OCI-LY7 (cell line): ENCODE measurements at regions not wholly inside any gene's neighbourhood (a gene's known extent, or its start where the extent isn't known, plus 50 kb on each side); places are given as distances from the start of the nearest gene placed in this dataset.
A peak's percentile ranks its signal among the peaks of the same experiment; 100 is the strongest.

Experiments
- BruUV-seq: library from RNA; stranded (reverse); fragments of 400-500 nt; replicated peaks from 2 replicates; lab custom pipeline; 2021; lab: Mats Ljungman, UMichigan
- CTCF ChIA-PET: fragments of 300-600 bp; sonication (Branson Sonifier 250); formaldehyde crosslinking; loops from one replicate; lab custom pipeline; 2022; ENCODE audit warnings: antibody characterized with exemption; ENCODE audit not compliant: unreplicated experiment; lab: Charles Lee
- POLR2A ChIA-PET: fragments of 300-600 bp; sonication (Branson Sonifier 250); formaldehyde crosslinking; loops from one replicate; lab custom pipeline; 2022; ENCODE audit warnings: antibody characterized with exemption; lab: Charles Lee
- DNase-seq: peaks from one replicate; pipeline ENCODE4 v3.0.0-alpha.2; 2015; ENCODE audit warnings: low spot score
- H2AFZ ChIP-seq: fragments of 200-600 bp; sonication (generic), shearing (Covaris generic); 2 replicates; pipeline ENCODE4 v1.6.1; 2014; ENCODE audit warnings: mild to moderate bottlenecking, antibody characterized with exemption, low read length, moderate library complexity
- H3K27ac ChIP-seq: fragments of 200-600 bp; sonication (generic); 2 replicates; pipeline ENCODE4 v1.5.1; 2014; ENCODE audit warnings: mixed run types, low read depth, mild to moderate bottlenecking, moderate library complexity, low read length, inconsistent platforms; ENCODE audit not compliant: poor library complexity, severe bottlenecking
- H3K36me3 ChIP-seq: fragments of 200-600 bp; sonication (generic); 2 replicates; pipeline ENCODE4 v1.6.1; 2014; ENCODE audit warnings: mild to moderate bottlenecking, antibody characterized with exemption, low read length, moderate library complexity, mixed read lengths; ENCODE audit not compliant: insufficient read depth
- H3K4me1 ChIP-seq: fragments of 200-600 bp; sonication (generic); 2 replicates; pipeline ENCODE4 v1.5.1; 2014; ENCODE audit warnings: mild to moderate bottlenecking, low read length; ENCODE audit not compliant: insufficient read depth, poor library complexity, severe bottlenecking
- H3K4me2 ChIP-seq: fragments of 200-600 bp; sonication (generic); 2 replicates; pipeline ENCODE4 v1.6.1; 2014; ENCODE audit warnings: mild to moderate bottlenecking, low read length
- H3K4me3 ChIP-seq: fragments of 200-600 bp; sonication (generic); 2 replicates; pipeline ENCODE4 v1.5.1; 2014; ENCODE audit warnings: mild to moderate bottlenecking, low read depth, low read length; ENCODE audit not compliant: poor library complexity, severe bottlenecking
- H3K79me2 ChIP-seq: fragments of 200-600 bp; sonication (generic); 2 replicates; pipeline ENCODE4 v1.6.1; 2016; ENCODE audit warnings: low read depth, mild to moderate bottlenecking, low read length, moderate library complexity, mixed read lengths; ENCODE audit not compliant: insufficient read depth
- H3K9me2 ChIP-seq: fragments of 200-600 bp; sonication (generic); 2 replicates; pipeline ENCODE4 v1.6.1; 2016; ENCODE audit warnings: mild to moderate bottlenecking, low read length, mixed read lengths; ENCODE audit not compliant: insufficient read depth
- H3K9me3 ChIP-seq: fragments of 200-600 bp; sonication (generic); 2 replicates; pipeline ENCODE4 v1.6.1; 2014; ENCODE audit warnings: mild to moderate bottlenecking, mixed run types, low read length, mixed read lengths
- H4K20me1 ChIP-seq: fragments of 200-600 bp; sonication (generic); 2 replicates; pipeline ENCODE4 v1.6.1; 2014; ENCODE audit warnings: mild to moderate bottlenecking, antibody characterized with exemption, low read length, moderate library complexity, mixed read lengths; ENCODE audit not compliant: insufficient read depth
- EZH2phosphoT487 ChIP-seq: fragments of 200-600 bp; sonication (generic); IDR thresholded peaks from 2 replicates; pipeline ENCODE4 v1.6.1; 2018; ENCODE audit warnings: low read depth, borderline replicate concordance, mild to moderate bottlenecking, mixed run types, antibody characterized with exemption, low read length, moderate library complexity, mixed read lengths
- intact Hi-C: fragments of 100-400 bp; cut with micrococcal nuclease; formaldehyde crosslinking; loops from one replicate; pipeline ENCODE4 v1.10.0; 2022; ENCODE audit not compliant: unreplicated experiment
- TF ChIP-seq, protein P1 (sequence below): fragments of 200-600 bp; sonication (generic); conservative IDR thresholded peaks from 2 replicates; pipeline ENCODE4 v1.5.1; 2014; ENCODE audit warnings: mild to moderate bottlenecking, antibody characterized with exemption, low read length, moderate library complexity, mixed read lengths

DNA sequence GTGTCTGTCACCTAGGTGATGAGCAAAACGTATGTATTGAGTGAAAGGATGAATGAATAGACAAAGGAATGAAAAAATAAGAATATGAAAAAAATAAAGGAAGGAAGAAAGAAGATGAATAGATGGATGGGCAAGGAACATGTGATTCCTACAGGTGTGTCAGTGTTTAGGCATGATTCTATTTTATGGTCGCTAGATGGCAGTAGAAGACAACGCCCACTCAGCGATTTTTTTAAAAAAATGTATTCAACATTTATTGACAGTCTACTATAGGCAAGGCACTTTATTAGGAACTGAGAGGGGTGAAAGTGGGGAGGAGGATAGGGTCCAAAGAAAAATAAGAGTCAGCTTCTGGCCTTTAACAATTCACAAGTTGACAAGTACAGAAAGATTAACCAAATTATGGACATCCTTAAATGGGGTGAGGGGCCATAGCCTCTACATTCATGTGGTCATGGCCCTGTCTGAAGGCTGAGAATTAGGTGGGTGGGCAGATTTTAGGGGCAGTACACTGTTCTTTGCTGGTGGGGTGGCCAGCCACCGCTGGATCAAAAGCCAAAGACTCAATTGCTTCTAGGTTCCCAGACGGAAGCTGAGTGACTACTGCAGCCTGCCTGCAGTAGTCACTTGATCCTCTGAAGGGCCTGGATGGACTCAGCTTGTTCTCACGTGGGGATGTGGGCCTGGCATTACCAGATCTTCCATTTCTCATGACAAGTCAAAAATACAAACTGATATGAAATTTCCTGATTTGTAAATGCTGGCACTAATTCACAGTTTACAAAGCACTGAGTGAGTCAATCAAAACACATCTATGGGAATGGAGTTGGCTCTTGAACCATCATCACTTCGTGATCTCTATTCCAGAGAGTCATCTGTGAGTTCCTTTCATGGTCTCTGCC lies 83.9 kb downstream of the FASLG start:
- H3K9me2 ChIP-seq, result no peaks in the 10 kb centered on the region
- TF ChIP-seq, protein P1, sequence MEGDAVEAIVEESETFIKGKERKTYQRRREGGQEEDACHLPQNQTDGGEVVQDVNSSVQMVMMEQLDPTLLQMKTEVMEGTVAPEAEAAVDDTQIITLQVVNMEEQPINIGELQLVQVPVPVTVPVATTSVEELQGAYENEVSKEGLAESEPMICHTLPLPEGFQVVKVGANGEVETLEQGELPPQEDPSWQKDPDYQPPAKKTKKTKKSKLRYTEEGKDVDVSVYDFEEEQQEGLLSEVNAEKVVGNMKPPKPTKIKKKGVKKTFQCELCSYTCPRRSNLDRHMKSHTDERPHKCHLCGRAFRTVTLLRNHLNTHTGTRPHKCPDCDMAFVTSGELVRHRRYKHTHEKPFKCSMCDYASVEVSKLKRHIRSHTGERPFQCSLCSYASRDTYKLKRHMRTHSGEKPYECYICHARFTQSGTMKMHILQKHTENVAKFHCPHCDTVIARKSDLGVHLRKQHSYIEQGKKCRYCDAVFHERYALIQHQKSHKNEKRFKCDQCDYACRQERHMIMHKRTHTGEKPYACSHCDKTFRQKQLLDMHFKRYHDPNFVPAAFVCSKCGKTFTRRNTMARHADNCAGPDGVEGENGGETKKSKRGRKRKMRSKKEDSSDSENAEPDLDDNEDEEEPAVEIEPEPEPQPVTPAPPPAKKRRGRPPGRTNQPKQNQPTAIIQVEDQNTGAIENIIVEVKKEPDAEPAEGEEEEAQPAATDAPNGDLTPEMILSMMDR, result peak; percentile 96
- no peak for TF ChIP-seq EZH2phosphoT487
- no peak overlapping the region for H3K27ac ChIP-seq
- ChIA-PET CTCF (interaction anchor here (0.6 to 1.4 kb wide), 2 partner anchors 83 to 459 kb away, joined by 3 to 6 read pairs; no protein-coding TSS in a partner anchor), POLR2A (interaction anchor here (0.6 kb wide), 1 partner anchor 425 kb away, joined by 3 read pairs; no protein-coding TSS in a partner anchor)
- H3K4me2 ChIP-seq, result no peak overlapping the region
- no peak overlapping the region for H3K4me3 ChIP-seq
- no peaks in the 10 kb centered on the region for H3K79me2 ChIP-seq
- H4K20me1 ChIP-seq, result no peaks in the 10 kb centered on the region
- peaks cover 34% of the 10 kb centered on the region for H3K4me1 ChIP-seq
- H3K9me3 ChIP-seq, result no peaks in the 10 kb centered on the region
- intact Hi-C loops, result loop anchor here (10.0 kb wide), 4 partner anchors 372 to 1332 kb away; partner anchors contain the start of genes CENPL and DARS2
- BruUV-seq, result no TSS peak
- H2AFZ ChIP-seq, result peak overlapping the region; percentile 31; the same call in 1 of the 2 replicates
- H3K36me3 ChIP-seq, result no peaks in the 10 kb centered on the region
- DNase-seq, result peak; percentile 60

DNA sequence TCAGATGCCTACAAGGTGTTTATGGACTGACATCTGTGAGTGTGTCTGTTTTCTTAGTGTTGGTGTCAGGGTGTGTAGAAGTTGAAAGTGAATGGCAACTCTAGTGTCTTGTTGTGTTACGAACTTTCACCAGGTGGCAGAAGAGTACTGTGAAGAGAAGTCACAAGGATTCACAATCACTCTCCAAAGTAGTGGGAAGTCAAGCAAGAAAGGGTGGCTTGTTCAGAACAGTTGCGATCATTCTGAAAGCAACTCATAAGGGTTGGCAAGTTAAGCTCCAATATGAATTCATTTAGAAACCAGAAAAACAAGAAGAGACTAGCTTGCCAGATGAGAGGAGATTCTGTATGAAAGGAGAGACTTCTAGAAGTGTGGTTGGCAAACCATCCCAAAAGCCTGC lies 86.1 kb downstream of the FASLG start:
- TF ChIP-seq, protein P1, result peak; percentile 92
- no peak for TF ChIP-seq EZH2phosphoT487
- Histone ChIP-seq H2AFZ (peak overlapping the region; percentile 71), H3K27ac (no peak overlapping the region), H3K4me3 (no peak overlapping the region), H3K36me3 (no peaks in the 10 kb centered on the region), H4K20me1 (no peaks in the 10 kb centered on the region), H3K79me2 (no peaks in the 10 kb centered on the region), H3K9me2 (no peaks in the 10 kb centered on the region), H3K4me2 (peak overlapping the region; percentile 50), H3K9me3 (no peaks in the 10 kb centered on the region), H3K4me1 (peaks cover 34% of the 10 kb centered on the region)
- peak; percentile 85 for DNase-seq
- no TSS peak for BruUV-seq
- CTCF ChIA-PET, result interaction anchor here (0.6 to 1.5 kb wide), 2 partner anchors 72 to 457 kb away, joined by 3 to 5 read pairs; no protein-coding TSS in a partner anchor
- POLR2A ChIA-PET, result interaction anchor here (1.0 kb wide), 2 partner anchors 213 to 1049 kb away, joined by 3 to 4 read pairs; no protein-coding TSS in a partner anchor
- intact Hi-C loops, result loop anchor here (1.0 to 10.0 kb wide), 7 partner anchors 81 to 1330 kb away; partner anchors contain the start of genes CENPL and DARS2
